ENCODE measurements at regions not wholly inside any gene's neighbourhood (a gene's known extent, or its start where the extent isn't known, plus 50 kb on each side); places are given as distances from the start of the nearest gene placed in this dataset.
"Not testable (repeated sequence)": the region's sequence is repeated elsewhere in the genome, so short reads cannot be mapped to it uniquely, and the experiment has no call there.

- DNase-seq, result not testable (repeated sequence)
These were observed 373.8 kb upstream of the FRG1 start for GRCh38 chr4:189566900-189567299.

DNA sequence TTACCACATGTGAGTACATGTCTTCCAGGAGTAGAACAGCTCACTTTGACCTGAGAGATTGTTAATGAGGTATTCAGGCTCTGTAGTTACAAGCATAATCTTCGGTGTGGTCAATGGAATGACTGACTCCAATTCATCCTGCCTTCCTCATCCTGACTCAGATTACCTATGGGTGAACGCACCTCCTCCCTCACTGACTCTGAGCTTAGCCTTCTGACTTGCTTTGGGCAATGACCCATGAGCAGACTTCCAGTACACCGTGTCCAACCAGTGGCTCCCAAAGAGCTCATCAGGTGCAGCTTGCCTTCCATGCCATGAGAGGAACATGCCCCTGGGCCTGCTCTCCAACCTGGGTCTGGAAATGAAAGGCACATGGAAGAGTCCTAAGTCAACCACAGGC lies 361.0 kb upstream of the FRG1 start:
- not testable (repeated sequence) for DNase-seq

DNA sequence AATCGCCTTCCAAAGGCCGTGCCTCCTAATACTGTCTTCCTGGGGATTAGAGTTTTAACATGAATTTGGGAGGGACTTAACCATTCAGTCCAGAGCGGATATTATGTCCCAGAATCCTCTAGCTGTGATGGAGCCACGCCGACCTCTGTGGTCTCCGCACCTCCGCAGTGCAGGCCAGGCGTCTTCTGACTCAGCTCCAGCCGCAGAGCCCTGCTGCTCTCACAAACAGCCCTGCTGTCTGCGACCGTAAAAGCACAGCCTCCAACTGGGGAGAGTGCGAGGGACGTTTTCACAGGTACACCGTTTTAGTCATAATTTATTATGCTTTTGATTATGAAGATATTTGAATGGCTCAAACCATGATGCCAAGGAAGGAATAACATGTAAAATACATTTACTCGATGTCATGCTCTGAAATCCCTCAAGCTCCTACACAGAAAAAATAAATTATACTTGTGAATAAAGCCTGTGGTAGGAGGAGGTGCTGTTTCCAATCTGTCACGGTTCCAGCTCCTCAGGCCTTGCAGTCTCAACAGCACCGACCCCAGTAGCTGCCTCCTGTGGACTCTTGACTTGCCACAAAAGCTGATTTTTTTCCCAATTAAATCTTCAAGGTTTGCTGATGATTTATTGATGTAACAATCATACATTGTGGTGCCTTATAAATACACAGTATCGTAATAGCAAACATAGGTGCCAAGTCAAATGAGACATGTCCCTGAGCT lies 353.6 kb upstream of the FRG1 start:
- DNase-seq, result not testable (repeated sequence)

DNA sequence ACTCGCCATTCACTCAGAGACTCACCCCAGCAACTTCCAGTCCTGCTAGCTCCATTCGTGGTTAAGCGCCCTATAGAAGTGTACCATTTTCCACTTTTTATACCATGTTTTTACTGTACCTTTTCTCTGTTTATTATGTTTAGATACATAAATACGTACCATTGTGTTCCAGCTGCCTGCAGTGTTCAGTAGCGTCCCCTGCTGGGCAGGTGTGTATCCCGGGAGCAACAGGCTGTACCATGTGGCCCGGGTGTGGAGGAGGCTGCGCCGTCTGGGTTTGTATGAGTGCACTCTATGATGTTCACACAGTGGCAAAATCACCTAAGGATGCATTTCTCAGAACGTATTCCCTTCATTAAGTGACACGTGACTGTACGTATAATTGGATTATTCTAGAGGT lies 351.5 kb upstream of the FRG1 start:
- not testable (repeated sequence) for DNase-seq

GRCh38 chr4:189592890-189593289 lies 347.8 kb upstream of the FRG1 start:
- DNase-seq, result no peak

GRCh38 chr4:189597341-189597740 lies 343.3 kb upstream of the FRG1 start:
- DNase-seq, result no peak

DNA sequence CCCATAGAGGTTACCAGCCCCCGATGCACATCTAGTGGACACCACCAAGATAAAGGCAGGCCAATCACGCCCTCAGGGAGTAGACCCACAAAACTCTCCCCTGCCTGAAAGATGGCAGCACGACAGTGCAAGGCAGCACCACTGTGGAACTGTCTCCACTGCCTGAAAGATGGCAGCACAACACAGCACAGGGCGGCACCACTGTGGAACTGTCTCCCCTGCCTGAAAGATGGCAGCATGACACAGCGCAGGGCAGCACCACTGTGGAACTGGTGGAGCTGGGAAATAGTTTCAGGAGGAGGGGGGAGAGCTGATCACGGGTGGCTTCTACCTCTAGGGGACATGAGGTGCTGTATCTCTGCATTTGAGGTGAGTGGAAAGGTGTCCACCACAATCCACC lies 340.4 kb upstream of the FRG1 start:
- no peak for DNase-seq

DNA sequence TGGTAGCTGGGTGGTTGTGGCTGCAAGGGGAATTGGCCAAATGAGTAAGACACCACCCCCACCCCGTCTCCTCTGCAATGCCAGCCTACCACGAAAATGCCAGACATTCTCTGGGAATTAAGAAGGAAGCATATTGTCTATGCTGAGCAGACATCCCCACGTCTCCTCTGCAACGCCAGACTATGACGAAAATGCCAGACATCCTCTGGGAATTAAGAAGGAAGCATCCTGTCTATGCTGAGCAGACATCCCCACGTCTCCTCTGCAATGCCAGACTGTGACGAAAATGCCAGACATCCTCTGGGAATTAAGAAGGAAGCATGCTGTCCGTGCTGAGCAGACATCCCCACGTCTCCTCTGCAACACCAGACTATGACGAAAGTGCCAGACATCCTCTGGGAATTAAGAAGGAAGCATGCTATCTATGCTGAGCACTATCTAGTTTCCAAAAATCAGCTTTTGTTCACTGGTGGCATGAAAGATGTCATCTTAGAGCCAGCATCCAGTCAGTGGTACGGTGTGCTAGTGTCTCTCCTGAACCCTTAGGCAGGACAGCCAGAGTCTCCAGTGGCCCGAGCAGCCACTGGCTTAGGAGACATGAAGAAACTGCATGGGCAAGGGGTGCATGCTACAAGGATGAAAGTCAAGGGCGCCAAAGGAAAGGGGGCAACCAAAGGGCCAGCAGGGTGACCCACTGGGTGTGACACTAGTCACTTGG lies 339.8 kb upstream of the FRG1 start:
- DNase-seq, result no peak

DNA sequence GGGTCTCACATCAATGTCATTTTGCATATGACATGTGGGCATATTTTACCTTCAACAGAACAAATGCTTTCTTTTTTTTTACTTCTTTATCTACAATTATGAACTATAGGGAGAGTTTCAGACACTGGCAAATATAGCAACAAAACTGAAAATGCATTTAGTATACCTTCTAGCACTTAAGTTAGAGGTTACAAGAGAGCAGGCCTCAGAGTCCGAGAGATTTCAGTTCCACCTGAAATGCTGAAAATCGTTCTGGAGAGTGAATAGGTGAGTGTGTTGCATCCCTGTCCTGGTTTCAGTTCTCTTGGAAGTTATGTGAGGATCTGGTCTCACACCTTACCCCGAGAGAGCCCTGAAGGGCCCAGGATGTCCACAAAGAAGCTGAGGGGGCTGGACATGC lies 337.8 kb upstream of the FRG1 start:
- not testable (repeated sequence) for DNase-seq

- not testable (repeated sequence) for DNase-seq
These were observed 330.1 kb upstream of the FRG1 start for GRCh38 chr4:189610571-189610970.

- no peak for DNase-seq
These were observed 327.5 kb upstream of the FRG1 start for GRCh38 chr4:189613207-189613606.

DNA sequence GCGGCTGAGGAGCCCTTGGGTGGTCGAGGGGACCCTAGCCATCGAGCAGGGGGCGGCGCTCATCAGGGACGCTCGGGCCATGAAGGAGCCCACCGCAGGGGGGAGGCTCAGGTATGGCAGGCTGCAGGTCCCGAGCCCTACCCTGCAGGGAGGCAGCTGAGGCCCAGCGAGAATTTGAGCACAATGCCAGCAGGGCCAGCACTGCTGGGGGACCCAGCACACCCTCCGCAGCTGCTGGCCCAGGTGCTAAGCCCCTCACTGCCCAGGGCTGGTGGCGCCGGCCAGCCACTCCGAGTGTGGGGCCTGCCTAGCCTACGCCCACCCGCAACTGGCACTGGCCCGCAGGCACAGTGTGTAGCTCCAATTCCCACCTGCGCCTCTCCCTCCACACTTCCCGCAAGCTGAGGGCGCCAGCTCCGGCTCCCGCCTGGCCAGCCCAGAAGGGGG lies 325.4 kb upstream of the FRG1 start:
- no peak for DNase-seq

GRCh38 chr4:189617741-189618140 lies 322.9 kb upstream of the FRG1 start:
- DNase-seq, result not testable (repeated sequence)

GRCh38 chr4:189619441-189620250 lies 321.0 kb upstream of the FRG1 start:
- DNase-seq, result not testable (repeated sequence)

DNA sequence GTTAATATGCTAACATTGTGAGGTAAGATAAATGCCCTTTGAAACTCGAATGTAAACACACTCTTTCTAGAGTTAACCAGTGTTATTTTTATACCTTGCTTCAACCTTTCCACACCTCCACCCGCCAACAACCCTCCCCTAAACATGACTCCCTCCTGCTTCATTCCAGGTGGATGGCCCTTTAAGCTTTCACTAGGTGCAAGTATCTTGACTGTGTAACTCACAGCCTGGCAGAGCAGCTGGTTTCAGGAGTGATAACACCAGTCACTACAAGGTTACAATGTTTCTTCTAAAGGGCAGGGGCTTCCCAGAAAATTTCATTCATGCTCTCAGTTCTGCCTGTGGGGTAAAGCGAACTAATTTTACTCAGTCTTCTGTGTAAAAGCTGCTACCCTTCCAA lies 318.1 kb upstream of the FRG1 start:
- not testable (repeated sequence) for DNase-seq

DNA sequence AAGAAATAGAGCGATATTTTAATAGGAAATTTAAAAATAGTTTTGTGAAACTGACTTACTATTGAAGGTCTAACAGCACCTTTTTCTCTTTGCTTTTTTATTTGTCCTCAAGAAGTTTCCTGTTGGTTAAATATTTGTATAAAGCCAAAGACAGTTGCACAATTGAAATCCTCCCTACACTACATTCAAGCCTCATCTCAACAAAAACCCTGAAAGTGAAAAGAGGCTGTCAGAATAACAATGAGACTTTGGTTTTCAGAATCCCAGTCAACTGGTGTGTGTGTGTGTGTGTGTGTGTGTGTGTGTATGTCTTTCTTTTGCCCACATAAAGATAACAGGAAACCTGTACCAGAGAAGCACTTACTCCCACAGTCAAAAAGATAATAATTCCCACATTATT lies 313.6 kb upstream of the FRG1 start:
- not testable (repeated sequence) for DNase-seq

- DNase-seq, result not testable (repeated sequence)
These were observed 310.9 kb upstream of the FRG1 start for GRCh38 chr4:189629733-189630132.

- not testable (repeated sequence) for DNase-seq
These were observed 309.6 kb upstream of the FRG1 start for GRCh38 chr4:189630913-189631567.

- not testable (repeated sequence) for DNase-seq
These were observed 309.1 kb upstream of the FRG1 start for GRCh38 chr4:189631568-189631916.

DNA sequence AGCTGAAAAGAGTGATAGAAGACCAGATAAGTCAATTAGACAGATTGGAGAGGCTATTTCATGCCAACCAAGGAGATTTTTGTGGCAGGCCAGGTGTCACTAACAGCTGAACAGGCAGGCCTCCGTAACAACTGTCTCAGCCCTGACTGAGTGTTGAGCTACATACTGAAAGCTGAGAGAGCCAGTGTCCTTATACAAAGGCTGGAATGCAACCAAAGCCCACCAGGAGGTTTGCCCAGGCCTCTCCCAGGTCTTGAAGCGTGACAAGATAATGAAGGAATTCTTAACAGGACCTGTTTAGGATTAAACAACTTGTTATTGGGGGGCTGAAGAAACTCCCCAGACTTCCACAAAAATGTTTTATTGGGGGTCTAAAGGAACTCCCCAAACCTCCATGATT lies 290.2 kb upstream of the FRG1 start:
- not testable (repeated sequence) for DNase-seq

- not testable (repeated sequence) for DNase-seq
These were observed 287.5 kb upstream of the FRG1 start for GRCh38 chr4:189653130-189653653.

- not testable (repeated sequence) for DNase-seq
These were observed 286.7 kb upstream of the FRG1 start for GRCh38 chr4:189653983-189654382.

GRCh38 chr4:189654396-189654795 lies 286.3 kb upstream of the FRG1 start:
- DNase-seq, result not testable (repeated sequence)
